CD4-positive, alpha-beta memory T cell (primary cell): ENCODE measurements at regions not wholly inside any gene's neighbourhood (a gene's known extent, or its start where the extent isn't known, plus 50 kb on each side); places are given as distances from the start of the nearest gene placed in this dataset.

ENCODE experiments used
- CTCF ChIA-PET: fragments of 350-600 bp; sonication (Branson Sonifier 250); formaldehyde crosslinking; loops from one replicate; lab custom pipeline; 2021; ENCODE audit warnings: inconsistent platforms; ENCODE audit not compliant: partially characterized antibody; lab: Charles Lee
- POLR2A ChIA-PET: fragments of 350-600 bp; sonication (Branson Sonifier 250); formaldehyde crosslinking; loops from one replicate; lab custom pipeline; 2021; ENCODE audit not compliant: partially characterized antibody; lab: Charles Lee
- DNase-seq, 5 donors: peaks; one replicate each; pipeline versions ENCODE4 v3.0.0 to v3.0.0-alpha.2; 2020 to 2022; ENCODE audit warnings: mixed read lengths in 1 of 5
- H3K27ac ChIP-seq: one replicate; pipeline ENCODE4 v1.7.0; 2013; ENCODE audit warnings: low read depth, low read length
- H3K27me3 ChIP-seq: 2 replicates; pipeline ENCODE4 v1.7.0; 2013; ENCODE audit warnings: mild to moderate bottlenecking, low read length, moderate library complexity; ENCODE audit not compliant: insufficient read depth
- H3K36me3 ChIP-seq: 2 replicates; pipeline ENCODE4 v1.7.0; 2013; ENCODE audit warnings: mild to moderate bottlenecking, low read length, moderate library complexity; ENCODE audit not compliant: insufficient read depth
- H3K4me1 ChIP-seq: 2 replicates; pipeline ENCODE4 v1.7.0; 2013; ENCODE audit warnings: mild to moderate bottlenecking, low read length, moderate library complexity; ENCODE audit not compliant: insufficient read depth
- H3K4me3 ChIP-seq, 2 donors: one replicate each; pipeline ENCODE4 v1.7.0; 2013; ENCODE audit warnings: low read length in 2 of 2, mild to moderate bottlenecking in 1 of 2
- H3K9me3 ChIP-seq, 2 donors: one replicate each; pipeline ENCODE4 v1.7.0; 2013; ENCODE audit warnings: low read length in 2 of 2, control low read depth in 1 of 2; ENCODE audit not compliant: control insufficient read depth in 1 of 2
- H3K27ac Mint-ChIP-seq, 7 donors: one replicate each; pipeline ENCODE4 v1.8.0; 2020 to 2021; ENCODE audit warnings: mixed read lengths in 7 of 7, mild to moderate bottlenecking in 6 of 7, inconsistent platforms in 3 of 7, moderate library complexity in 3 of 7
- H3K27me3 Mint-ChIP-seq, 2 donors: one replicate each; pipeline ENCODE4 v1.8.0; 2020 to 2021; ENCODE audit warnings: mixed read lengths in 2 of 2
- H3K36me3 Mint-ChIP-seq, 2 donors: one replicate each; pipeline ENCODE4 v1.8.0; 2020 to 2021; ENCODE audit warnings: mixed read lengths in 2 of 2, inconsistent platforms in 1 of 2, mild to moderate bottlenecking in 1 of 2
- H3K4me1 Mint-ChIP-seq, 4 donors: one replicate each; pipeline ENCODE4 v1.8.0; 2020 to 2021; ENCODE audit warnings: mixed read lengths in 4 of 4, mild to moderate bottlenecking in 1 of 4
- H3K4me3 Mint-ChIP-seq, 8 donors: one replicate each; pipeline ENCODE4 v1.8.0; 2020 to 2021; ENCODE audit warnings: mixed read lengths in 8 of 8, mild to moderate bottlenecking in 7 of 8, moderate library complexity in 6 of 8, inconsistent platforms in 3 of 8
- H3K9me3 Mint-ChIP-seq, 8 donors: one replicate each; pipeline ENCODE4 v1.8.0; 2020 to 2021; ENCODE audit warnings: mixed read lengths in 8 of 8, mild to moderate bottlenecking in 5 of 8, inconsistent platforms in 3 of 8, moderate library complexity in 1 of 8
- intact Hi-C: fragments of 100-400 bp; cut with micrococcal nuclease; formaldehyde crosslinking; loops from one replicate; pipeline ENCODE4 v1.15.1; 2023

- Histone ChIP-seq H3K36me3 (no peaks in the 10 kb centered on the region), H3K27ac (no peak overlapping the region), H3K27me3 (no peaks in the 10 kb centered on the region), H3K9me3 (no peaks in the 10 kb centered on the region), H3K4me3 (no peak overlapping the region), H3K4me1 (no peaks in the 10 kb centered on the region)
- Mint-ChIP-seq H3K4me1 (peaks cover 0 to 2% (median 0%) of the 10 kb centered on the region in 4 donors), H3K4me3 (no peak overlapping the region), H3K27me3 (no peaks in the 10 kb centered on the region), H3K27ac (no peak overlapping the region), H3K9me3 (peaks cover 0 to 7% (median 4%) of the 10 kb centered on the region in 8 donors), H3K36me3 (no peaks in the 10 kb centered on the region)
- POLR2A ChIA-PET = no interaction called here
- intact Hi-C loops = no loop called here
- no peak for DNase-seq
- CTCF ChIA-PET = no interaction called here
Measured at GRCh38 chr20:11783102-11783850, 134.4 kb upstream of the BTBD3 start.

GRCh38 chr20:11785885-11786507, 131.7 kb upstream of the BTBD3 start:
- Mint-ChIP-seq H3K4me3 (no peak overlapping the region), H3K4me1 (no peaks in the 10 kb centered on the region), H3K27ac (no peak overlapping the region), H3K36me3 (no peaks in the 10 kb centered on the region), H3K9me3 (peaks cover 0 to 6% (median 2%) of the 10 kb centered on the region in 8 donors), H3K27me3 (no peaks in the 10 kb centered on the region)
- ChIA-PET CTCF (no interaction called here), POLR2A (no interaction called here)
- DNase-seq = no peak
- no peak overlapping the region for H3K27ac ChIP-seq
- no peaks in the 10 kb centered on the region for H3K9me3 ChIP-seq
- H3K27me3 ChIP-seq = no peaks in the 10 kb centered on the region
- no peaks in the 10 kb centered on the region for H3K36me3 ChIP-seq
- H3K4me3 ChIP-seq = no peak overlapping the region
- H3K4me1 ChIP-seq = no peaks in the 10 kb centered on the region
- intact Hi-C loops = no loop called here

DNA sequence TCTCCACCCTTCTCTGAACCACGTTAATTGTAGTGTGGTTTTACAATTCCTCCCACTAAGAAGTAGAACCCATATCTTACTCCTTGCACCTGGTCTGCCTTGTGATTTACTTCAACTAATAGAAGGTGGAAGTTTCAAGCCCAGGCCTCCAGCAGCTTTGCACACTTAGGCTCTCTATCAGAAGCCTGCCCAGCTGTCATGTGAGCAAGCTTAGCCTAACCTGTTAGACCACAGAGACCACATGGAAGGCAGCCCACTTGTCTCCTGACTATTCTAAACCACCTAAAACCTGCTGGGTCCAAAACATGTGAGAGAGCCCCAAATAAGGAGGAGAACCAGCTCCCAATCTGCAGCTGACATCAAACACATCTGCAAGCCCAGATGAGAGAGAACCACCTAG, 127.6 kb upstream of the BTBD3 start:
- Histone ChIP-seq H3K9me3 (no peaks in the 10 kb centered on the region), H3K4me3 (no peak overlapping the region), H3K36me3 (no peaks in the 10 kb centered on the region), H3K27me3 (no peaks in the 10 kb centered on the region), H3K27ac (no peak overlapping the region), H3K4me1 (no peaks in the 10 kb centered on the region)
- H3K27ac Mint-ChIP-seq = no peak overlapping the region
- intact Hi-C loops = no loop called here
- ChIA-PET POLR2A (no interaction called here), CTCF (no interaction called here)
- H3K4me1 Mint-ChIP-seq = no peaks in the 10 kb centered on the region
- peaks cover 0 to 12% (median 2%) of the 10 kb centered on the region in 8 donors for H3K9me3 Mint-ChIP-seq
- no peaks in the 10 kb centered on the region for H3K36me3 Mint-ChIP-seq
- DNase-seq = no peak
- H3K4me3 Mint-ChIP-seq = no peak overlapping the region
- no peaks in the 10 kb centered on the region for H3K27me3 Mint-ChIP-seq

DNA sequence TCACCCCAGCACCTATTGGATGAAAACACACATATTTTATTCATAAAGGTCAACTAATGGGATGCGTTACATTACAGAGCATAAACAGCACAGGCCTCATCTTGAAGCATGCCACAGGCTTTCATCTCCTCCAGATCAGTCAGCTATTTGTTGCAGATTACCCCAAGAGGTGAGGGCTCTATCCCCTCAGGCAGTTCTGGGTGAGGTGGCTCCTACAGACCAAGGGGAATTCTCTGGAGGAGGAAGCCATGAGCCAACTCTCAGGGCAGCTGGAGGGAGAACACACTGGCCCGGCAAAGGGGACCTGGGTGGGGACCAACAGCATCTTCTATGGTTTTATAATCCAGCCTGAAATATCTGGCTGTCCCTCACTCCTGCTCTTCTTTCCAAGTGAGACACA, 126.4 kb upstream of the BTBD3 start:
- intact Hi-C loops = no loop called here
- DNase-seq = no peak
- Mint-ChIP-seq H3K4me3 (no peak overlapping the region), H3K36me3 (no peaks in the 10 kb centered on the region), H3K9me3 (peaks cover 0 to 12% (median 4%) of the 10 kb centered on the region in 8 donors), H3K27me3 (no peaks in the 10 kb centered on the region), H3K4me1 (no peaks in the 10 kb centered on the region), H3K27ac (no peak overlapping the region)
- Histone ChIP-seq H3K36me3 (no peaks in the 10 kb centered on the region), H3K4me3 (no peak overlapping the region), H3K27ac (no peak overlapping the region), H3K4me1 (no peaks in the 10 kb centered on the region), H3K9me3 (no peaks in the 10 kb centered on the region), H3K27me3 (no peaks in the 10 kb centered on the region)
- POLR2A ChIA-PET = no interaction called here
- CTCF ChIA-PET = no interaction called here

DNA sequence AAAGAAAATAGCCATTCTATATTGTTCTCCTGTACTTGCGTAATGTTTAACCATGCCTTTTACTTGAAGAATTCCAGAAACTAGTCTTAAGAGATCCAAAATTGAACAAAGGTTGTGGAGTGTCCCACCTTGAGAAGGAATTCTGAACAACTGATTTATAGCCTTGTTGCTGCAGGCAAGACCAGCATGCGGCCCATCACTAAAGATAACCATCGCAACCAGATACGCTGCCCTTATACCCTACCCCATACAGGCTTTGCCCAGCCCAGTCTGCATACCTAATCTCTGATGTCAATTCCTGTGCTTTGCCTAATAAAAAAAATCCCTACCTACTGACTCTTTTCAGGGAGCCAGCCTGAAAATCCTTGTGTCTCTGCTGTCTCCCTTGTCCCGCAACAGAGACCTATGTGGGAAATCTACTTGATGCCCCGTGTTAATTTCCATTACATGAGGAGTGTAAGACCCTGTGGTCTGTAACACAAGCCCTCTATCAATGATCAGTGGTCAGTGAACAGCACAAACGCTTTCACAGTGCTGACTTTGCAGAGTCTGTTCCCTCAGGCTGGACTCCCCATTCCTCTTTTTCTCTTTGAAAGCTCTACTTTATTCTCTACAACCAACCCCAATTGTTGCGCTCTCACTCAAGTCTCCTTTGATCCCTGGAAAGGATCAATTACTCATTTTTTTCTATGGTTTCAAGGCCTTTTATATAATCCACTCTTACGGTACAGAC, 125.7 kb upstream of the BTBD3 start:
- Mint-ChIP-seq H3K4me1 (no peaks in the 10 kb centered on the region), H3K27ac (no peak overlapping the region), H3K9me3 (peaks cover 0 to 13% (median 3%) of the 10 kb centered on the region in 8 donors), H3K36me3 (no peaks in the 10 kb centered on the region), H3K27me3 (no peaks in the 10 kb centered on the region), H3K4me3 (no peak overlapping the region)
- Histone ChIP-seq H3K36me3 (no peaks in the 10 kb centered on the region), H3K27ac (no peak overlapping the region), H3K4me1 (no peaks in the 10 kb centered on the region), H3K27me3 (no peaks in the 10 kb centered on the region), H3K4me3 (no peak overlapping the region), H3K9me3 (no peaks in the 10 kb centered on the region)
- no peak for DNase-seq
- POLR2A ChIA-PET = no interaction called here
- intact Hi-C loops = no loop called here
- CTCF ChIA-PET = no interaction called here

DNA sequence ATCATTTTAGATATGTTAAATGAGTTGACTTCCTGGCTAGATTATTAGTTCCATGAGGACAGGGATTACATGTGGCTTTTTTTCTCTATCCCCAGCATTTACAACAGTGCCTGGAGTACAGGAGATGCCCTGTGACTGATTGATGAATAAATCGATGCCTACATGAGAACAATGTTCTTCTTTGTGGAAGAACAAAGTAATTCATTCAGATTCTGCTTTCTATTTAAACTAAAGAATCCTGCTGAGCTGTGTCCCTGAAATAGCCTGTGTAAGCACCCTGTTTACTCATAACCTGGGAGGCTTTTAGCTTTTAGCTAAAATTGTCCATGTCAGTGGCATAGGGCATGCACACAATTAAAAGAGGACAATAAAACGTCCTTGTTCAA, 125.1 kb upstream of the BTBD3 start:
- H3K4me1 Mint-ChIP-seq = no peaks in the 10 kb centered on the region
- peaks cover 0 to 13% (median 3%) of the 10 kb centered on the region in 8 donors for H3K9me3 Mint-ChIP-seq
- no peaks in the 10 kb centered on the region for H3K27me3 ChIP-seq
- no peak overlapping the region for H3K4me3 Mint-ChIP-seq
- intact Hi-C loops = no loop called here
- no peak overlapping the region for H3K27ac Mint-ChIP-seq
- H3K4me1 ChIP-seq = no peaks in the 10 kb centered on the region
- no peak for DNase-seq
- ChIA-PET CTCF (no interaction called here), POLR2A (no interaction called here)
- no peaks in the 10 kb centered on the region for H3K36me3 Mint-ChIP-seq
- H3K9me3 ChIP-seq = no peaks in the 10 kb centered on the region
- no peaks in the 10 kb centered on the region for H3K27me3 Mint-ChIP-seq
- no peak overlapping the region for H3K27ac ChIP-seq
- no peaks in the 10 kb centered on the region for H3K36me3 ChIP-seq
- H3K4me3 ChIP-seq = no peak overlapping the region

DNA sequence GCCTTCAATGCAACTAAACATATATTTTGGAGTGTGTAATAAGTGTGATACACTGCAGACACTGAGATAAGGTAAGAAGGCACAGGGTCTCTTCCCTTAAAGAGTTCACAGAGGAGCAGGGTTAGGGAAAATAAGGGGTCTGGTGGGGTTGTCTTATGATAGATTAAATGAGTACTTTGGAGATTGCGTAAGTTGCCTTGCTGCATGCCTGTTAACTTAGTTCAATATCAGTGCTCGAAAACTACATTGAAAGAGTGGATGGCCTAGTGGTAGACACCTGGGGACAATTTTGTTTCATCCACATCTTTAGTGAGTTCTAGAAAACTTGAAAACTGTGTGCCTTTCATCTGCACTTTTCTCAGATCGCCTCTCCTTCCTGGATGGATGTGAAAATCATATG, 123.2 kb upstream of the BTBD3 start:
- H3K36me3 Mint-ChIP-seq = no peaks in the 10 kb centered on the region

More for the DNA sequence above, 123.2 kb upstream of the BTBD3 start:
- intact Hi-C loops = no loop called here
- no peaks in the 10 kb centered on the region for H3K27me3 Mint-ChIP-seq
- no peaks in the 10 kb centered on the region for H3K4me1 Mint-ChIP-seq
- peaks cover 0 to 15% (median 3%) of the 10 kb centered on the region in 8 donors for H3K9me3 Mint-ChIP-seq
- POLR2A ChIA-PET = no interaction called here
- H3K4me3 Mint-ChIP-seq = no peak overlapping the region
- no peak overlapping the region for H3K27ac Mint-ChIP-seq
- Histone ChIP-seq H3K27ac (no peak overlapping the region), H3K4me1 (no peaks in the 10 kb centered on the region), H3K27me3 (no peaks in the 10 kb centered on the region), H3K4me3 (no peak overlapping the region), H3K36me3 (no peaks in the 10 kb centered on the region), H3K9me3 (no peaks in the 10 kb centered on the region)
- DNase-seq = no peak
- CTCF ChIA-PET = interaction anchor here (0.5 kb wide), 1 partner anchor 1734 kb away, joined by 3 read pairs; no protein-coding TSS in a partner anchor
